ENCODE measurements at regions not wholly inside any gene's neighbourhood (a gene's known extent, or its start where the extent isn't known, plus 50 kb on each side); places are given as distances from the start of the nearest gene placed in this dataset.

DNA sequence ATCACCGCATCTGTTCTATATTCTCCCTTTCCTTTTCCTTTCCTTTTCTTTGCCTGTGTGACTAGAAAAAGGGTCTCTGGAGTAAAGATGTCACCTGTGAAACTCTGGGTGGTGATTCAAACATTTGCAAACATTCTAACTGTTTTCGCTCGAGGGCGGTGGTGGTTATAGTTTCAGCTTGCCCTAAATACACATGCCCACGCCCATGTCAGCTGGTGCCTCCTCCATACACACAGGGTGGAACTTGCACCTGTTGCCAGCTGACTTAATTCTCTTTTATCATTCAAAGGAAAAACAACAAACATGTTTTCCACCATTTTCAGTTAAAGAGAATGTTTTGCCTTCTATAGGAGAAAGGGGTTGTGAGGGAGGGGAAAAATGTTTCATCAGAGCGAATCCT lies 381.9 kb upstream of the ARID1B start:
- TF ChIP-seq EP300 (IDR thresholded peaks at IDR 0.05) (no peak), CTCF (IDR thresholded peaks at IDR 0.05) (no peak), POLR2AphosphoS5 (IDR thresholded peaks at IDR 0.05) (no peak)

Measured in esophagus muscularis mucosa (tissue), 4 donors.